ENCODE measurements at regions not wholly inside any gene's neighbourhood (a gene's known extent, or its start where the extent isn't known, plus 50 kb on each side); places are given as distances from the start of the nearest gene placed in this dataset.

DNA sequence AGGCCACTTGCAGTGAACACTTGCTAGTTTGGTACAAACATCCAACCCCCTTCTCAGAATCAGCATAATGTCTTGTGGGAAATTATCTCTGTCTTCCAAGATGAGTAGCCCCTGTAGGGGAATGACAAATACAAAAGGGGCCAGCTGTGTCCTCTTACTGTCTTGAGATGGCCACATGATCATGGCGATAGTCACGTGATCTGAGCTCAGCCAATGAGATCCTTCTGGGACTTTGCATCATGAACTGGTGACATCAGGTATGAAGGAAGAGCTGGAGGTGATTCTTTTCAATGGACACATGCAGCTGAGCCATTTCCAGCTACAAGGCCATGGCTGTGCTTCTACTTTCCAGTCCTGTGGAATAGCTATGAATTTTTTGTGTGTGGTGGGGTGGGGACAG lies 206.3 kb downstream of the IRX1 start:
- no peaks in the 10 kb centered on the region for H3K27me3 ChIP-seq (replicated peaks)
- no peak overlapping the region for H3K4me3 ChIP-seq
- no peak for DNase-seq (ENCODE audit: low read depth in 1 of 2, low spot score in 2 of 2)

DNA sequence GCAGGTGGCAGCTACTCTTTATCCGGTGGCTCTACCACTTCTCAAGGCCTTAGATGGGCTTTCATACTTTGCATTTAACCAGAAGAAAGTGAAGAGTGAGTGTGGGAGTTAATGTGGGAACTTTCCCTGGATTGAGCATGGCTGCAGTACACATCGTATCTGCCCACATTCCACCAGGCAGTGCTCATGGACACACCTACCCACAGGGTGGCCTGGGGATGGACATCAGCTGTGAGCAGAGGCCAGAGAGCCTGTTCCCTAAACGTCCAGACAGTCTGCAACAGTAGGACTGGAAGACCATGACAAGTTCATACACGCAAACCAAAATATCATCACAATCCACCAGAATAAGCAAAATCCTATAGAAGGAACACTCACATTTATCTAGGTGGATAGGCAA lies 213.8 kb downstream of the IRX1 start:
- Histone ChIP-seq H3K9me3 (replicated peaks) (peaks cover 40% of the 10 kb centered on the region), H3K4me1 (replicated peaks) (no peaks in the 10 kb centered on the region), H3K27me3 (replicated peaks) (no peaks in the 10 kb centered on the region), H3K36me3 (no peaks in the 10 kb centered on the region), H3K4me3 (no peak overlapping the region), H3K27ac (no peak overlapping the region)
- no peak for DNase-seq (ENCODE audit: low read depth in 1 of 2, low spot score in 2 of 2)

More for the DNA sequence above, 206.3 kb downstream of the IRX1 start:
- Histone ChIP-seq H3K9me3 (replicated peaks) (peaks cover 33% of the 10 kb centered on the region), H3K4me1 (replicated peaks) (no peaks in the 10 kb centered on the region), H3K36me3 (no peaks in the 10 kb centered on the region), H3K27ac (no peak overlapping the region)

DNA sequence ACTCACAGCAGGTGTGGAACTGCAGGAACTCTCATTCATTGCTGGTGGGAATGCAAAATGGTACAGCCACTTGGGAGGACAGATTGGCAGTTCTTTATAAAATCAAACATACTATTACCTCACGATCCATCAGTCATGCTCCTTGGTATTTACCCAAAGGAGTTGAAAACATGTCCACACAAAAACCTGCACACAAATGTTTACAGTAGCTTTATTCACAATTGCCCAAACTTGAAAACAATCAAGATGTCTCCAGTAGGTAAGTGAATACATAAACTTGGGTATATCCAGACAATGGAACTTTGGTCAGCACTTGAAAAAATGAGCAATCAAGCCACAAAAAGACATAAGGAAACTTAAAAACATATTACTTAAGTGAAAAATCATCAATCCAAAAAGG lies 215.5 kb downstream of the IRX1 start:
- Histone ChIP-seq H3K4me1 (replicated peaks) (no peaks in the 10 kb centered on the region), H3K27ac (no peak overlapping the region), H3K36me3 (no peaks in the 10 kb centered on the region), H3K4me3 (no peak overlapping the region), H3K27me3 (replicated peaks) (no peaks in the 10 kb centered on the region), H3K9me3 (replicated peaks) (peaks cover 40% of the 10 kb centered on the region)
- no peak for DNase-seq (ENCODE audit: low read depth in 1 of 2, low spot score in 2 of 2)

DNA sequence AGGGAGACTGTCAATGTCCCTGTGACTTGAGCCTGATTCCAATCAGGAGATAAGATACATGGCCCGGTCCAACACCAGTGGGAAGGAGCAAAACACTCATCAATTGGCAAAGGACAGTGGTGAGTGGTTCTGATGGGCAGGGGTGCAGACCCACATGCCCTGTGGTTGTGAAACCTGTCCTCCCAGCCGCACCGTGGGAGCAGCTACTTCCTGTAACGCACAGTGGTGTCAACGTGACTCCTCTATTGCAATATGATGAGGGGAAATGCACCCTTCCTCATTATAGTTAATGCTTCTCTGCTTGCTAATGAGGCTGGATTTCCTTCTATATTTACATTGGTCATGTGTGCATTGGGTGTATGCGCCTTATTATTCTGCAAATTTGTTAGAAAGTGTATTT lies 223.0 kb downstream of the IRX1 start:
- Histone ChIP-seq H3K27ac (no peak overlapping the region), H3K27me3 (replicated peaks) (no peaks in the 10 kb centered on the region), H3K4me1 (replicated peaks) (no peaks in the 10 kb centered on the region), H3K36me3 (no peaks in the 10 kb centered on the region), H3K4me3 (no peak overlapping the region), H3K9me3 (replicated peaks) (peaks cover 41% of the 10 kb centered on the region)
- no peak for DNase-seq (ENCODE audit: low read depth in 1 of 2, low spot score in 2 of 2)

DNA sequence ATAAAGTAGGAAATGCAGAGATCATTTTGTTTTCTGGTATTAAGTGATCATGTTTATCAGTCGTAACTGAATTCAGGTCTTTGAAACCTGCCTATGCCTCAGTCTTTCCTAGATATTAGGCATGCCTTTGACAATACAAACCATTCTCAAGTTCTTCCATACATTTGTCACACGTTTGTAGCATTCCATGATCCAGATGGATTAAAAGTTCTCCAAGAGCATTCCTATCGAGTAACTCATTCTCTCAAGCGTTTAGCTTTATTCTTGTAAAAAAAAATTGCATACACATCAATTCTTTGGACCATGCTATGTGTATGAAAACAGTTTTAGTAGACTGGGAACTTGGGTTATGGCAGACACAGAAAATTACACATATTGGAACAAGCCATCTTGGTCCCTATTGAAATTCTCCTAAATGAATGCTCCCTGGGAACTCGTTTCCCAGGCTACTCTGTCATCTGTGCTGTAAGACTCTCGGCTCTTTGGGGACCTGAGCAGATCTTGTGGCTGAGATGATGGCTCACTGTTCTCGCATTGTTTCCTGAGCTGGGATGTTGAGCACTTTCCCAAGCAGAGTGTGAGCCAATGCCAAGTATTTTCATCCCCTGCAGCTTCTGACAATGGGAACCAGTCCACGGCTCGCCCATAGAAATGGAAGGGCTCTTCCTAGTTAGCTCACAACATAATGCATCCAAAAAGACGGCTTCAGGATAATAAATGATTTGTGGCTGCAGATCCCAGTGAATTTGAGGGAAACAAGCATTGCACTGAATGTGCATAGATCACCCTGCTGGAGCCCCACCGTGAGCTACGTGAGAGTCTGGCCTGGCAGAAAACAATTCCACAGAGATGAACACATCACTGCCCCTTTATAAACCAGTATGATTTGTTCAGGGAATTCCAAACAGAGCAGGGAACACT lies 230.2 kb downstream of the IRX1 start:
- DNase-seq (ENCODE audit: low read depth in 1 of 2, low spot score in 2 of 2): no peak
- Histone ChIP-seq H3K27me3 (replicated peaks) (no peaks in the 10 kb centered on the region), H3K27ac (no peak overlapping the region), H3K36me3 (no peaks in the 10 kb centered on the region), H3K4me1 (replicated peaks) (no peaks in the 10 kb centered on the region), H3K9me3 (replicated peaks) (peaks cover 31% of the 10 kb centered on the region), H3K4me3 (no peak overlapping the region)

DNA sequence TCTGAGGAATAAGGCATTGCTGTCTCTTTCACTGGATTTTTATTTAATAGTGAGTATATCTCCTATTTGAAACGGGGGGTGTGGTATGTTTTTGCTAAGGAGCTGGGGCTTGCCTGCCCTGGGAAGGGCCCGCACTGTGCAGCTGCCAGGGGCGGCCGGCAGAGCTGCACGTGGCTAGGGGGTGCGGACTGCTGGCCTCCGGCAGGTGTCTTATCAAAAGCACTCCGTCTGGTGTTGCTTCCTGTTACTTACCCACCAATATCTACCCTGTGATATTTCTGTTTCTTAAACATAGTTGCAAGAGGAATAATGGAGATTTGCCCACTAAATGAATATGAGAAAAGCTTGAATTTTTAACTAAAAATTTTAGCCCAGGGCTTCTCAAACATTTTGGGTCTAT lies 232.0 kb downstream of the IRX1 start:
- H3K4me1 ChIP-seq (replicated peaks): no peaks in the 10 kb centered on the region
- H3K9me3 ChIP-seq (replicated peaks): peaks cover 22% of the 10 kb centered on the region
- H3K27ac ChIP-seq: no peak overlapping the region
- no peaks in the 10 kb centered on the region for H3K27me3 ChIP-seq (replicated peaks)
- H3K36me3 ChIP-seq: no peaks in the 10 kb centered on the region
- no peak for DNase-seq (ENCODE audit: low read depth in 1 of 2, low spot score in 2 of 2)
- H3K4me3 ChIP-seq: no peak overlapping the region

DNA sequence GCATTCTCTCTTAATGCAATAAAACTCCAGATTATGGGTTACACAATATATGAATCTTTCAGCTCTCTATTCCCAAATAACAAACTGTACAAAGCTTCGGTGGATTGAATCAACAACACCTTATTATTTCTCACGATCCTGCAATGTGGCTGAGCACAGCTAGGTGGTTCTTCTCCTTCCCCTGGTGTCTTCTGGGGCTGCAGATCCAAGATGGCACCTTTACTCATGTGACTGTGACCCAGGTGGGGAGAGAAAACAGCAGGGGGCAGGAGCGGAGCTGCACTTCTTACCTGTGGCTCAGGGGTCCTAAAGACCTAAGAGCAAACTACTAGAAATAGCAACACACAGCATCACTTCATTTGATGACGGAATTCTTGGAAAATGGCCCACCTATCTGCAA lies 233.1 kb downstream of the IRX1 start:
- peaks cover 19% of the 10 kb centered on the region for H3K9me3 ChIP-seq (replicated peaks)
- no peak overlapping the region for H3K4me3 ChIP-seq
- DNase-seq (ENCODE audit: low read depth in 1 of 2, low spot score in 2 of 2): no peak
- H3K36me3 ChIP-seq: no peaks in the 10 kb centered on the region
- H3K27me3 ChIP-seq (replicated peaks): no peaks in the 10 kb centered on the region
- H3K27ac ChIP-seq: no peak overlapping the region
- H3K4me1 ChIP-seq (replicated peaks): no peaks in the 10 kb centered on the region

DNA sequence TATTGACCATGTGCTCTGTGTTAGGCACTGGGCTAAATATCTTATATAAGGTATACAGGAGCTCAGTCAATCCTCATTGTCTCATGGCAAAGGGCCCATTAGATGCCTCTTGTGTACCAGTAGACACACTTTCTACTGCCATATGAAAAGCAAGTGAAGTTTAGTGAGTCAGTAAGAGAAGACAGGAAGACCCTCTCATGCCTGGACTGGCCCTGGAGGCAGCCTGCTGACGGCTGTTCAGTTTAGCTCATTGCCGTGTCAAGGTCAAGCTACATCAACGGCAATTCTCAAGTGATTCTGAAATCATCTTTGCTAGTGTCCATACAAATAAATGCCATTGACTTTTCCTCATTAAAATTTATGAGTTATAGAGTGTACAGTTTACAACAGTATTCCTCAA lies 237.9 kb downstream of the IRX1 start:
- Histone ChIP-seq H3K4me1 (replicated peaks) (no peaks in the 10 kb centered on the region), H3K27me3 (replicated peaks) (no peaks in the 10 kb centered on the region), H3K4me3 (no peak overlapping the region), H3K9me3 (replicated peaks) (peaks cover 26% of the 10 kb centered on the region), H3K36me3 (no peaks in the 10 kb centered on the region), H3K27ac (no peak overlapping the region)
- DNase-seq (ENCODE audit: low read depth in 1 of 2, low spot score in 2 of 2): no peak

DNA sequence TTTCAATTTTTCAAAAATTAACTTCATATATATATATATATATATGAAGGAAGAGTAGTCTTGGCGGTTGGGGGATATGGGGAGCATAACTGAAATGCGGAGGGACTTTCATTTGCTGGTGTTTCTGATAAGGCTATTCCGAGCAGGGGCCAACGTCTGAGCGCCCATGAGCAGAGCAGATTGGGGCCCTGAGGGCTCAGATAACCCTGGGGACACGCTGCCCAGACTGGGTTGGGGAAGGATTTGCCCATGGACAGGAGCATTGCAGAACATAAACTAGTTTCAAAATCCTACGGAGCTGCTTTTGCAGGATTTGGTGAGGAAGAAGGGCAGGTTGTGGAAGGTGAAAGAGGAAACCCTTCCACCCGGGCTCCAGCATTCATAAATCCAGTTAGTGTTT lies 240.2 kb downstream of the IRX1 start:
- Histone ChIP-seq H3K27ac (no peak overlapping the region), H3K36me3 (no peaks in the 10 kb centered on the region), H3K4me3 (no peak overlapping the region), H3K27me3 (replicated peaks) (no peaks in the 10 kb centered on the region), H3K9me3 (replicated peaks) (peaks cover 21% of the 10 kb centered on the region), H3K4me1 (replicated peaks) (no peaks in the 10 kb centered on the region)
- DNase-seq (ENCODE audit: low read depth in 1 of 2, low spot score in 2 of 2): no peak

DNA sequence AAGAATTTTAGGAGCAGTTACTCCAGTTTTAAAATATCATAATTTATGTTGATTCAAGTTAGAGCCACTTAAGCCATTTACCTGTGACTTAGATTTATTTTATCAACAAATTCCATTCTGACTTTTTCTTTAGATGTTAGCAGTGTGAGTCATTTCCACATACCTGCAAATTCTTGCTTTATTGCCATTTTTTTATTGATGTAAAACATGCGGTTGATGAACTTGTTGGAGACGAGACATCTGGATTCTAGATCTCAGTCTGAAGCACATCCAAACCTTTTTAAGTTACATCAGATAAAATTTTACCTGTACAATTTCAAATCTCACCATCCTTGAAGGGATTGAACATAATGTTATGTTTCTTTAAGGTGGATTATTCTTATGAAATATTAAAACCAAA lies 240.9 kb downstream of the IRX1 start:
- no peak for DNase-seq (ENCODE audit: low read depth in 1 of 2, low spot score in 2 of 2)
- Histone ChIP-seq H3K36me3 (no peaks in the 10 kb centered on the region), H3K27ac (no peak overlapping the region), H3K4me3 (no peak overlapping the region), H3K27me3 (replicated peaks) (no peaks in the 10 kb centered on the region), H3K9me3 (replicated peaks) (peaks cover 23% of the 10 kb centered on the region), H3K4me1 (replicated peaks) (no peaks in the 10 kb centered on the region)

DNA sequence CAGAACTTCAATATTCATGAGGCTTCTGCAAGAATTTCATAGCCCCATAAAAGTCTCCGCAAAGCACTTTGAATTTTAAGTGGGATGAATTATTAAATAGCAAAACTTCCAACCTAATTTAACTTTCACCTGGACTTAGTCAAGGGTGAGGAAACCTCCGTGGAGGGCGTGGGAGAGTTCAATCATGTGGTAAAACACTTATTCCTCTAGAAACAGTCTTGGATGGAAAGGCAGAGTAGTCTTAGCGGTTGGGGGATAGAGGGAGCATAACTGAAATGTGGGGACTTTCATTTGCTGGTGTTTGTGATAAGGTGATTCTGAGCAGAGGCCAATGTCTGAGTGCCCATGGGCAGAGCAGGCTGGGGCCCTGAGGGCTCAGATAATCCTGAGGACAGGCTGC lies 241.9 kb downstream of the IRX1 start:
- no peaks in the 10 kb centered on the region for H3K36me3 ChIP-seq
- H3K27ac ChIP-seq: no peak overlapping the region
- H3K9me3 ChIP-seq (replicated peaks): peaks cover 24% of the 10 kb centered on the region
- no peak overlapping the region for H3K4me3 ChIP-seq
- H3K27me3 ChIP-seq (replicated peaks): no peaks in the 10 kb centered on the region
- DNase-seq (ENCODE audit: low read depth in 1 of 2, low spot score in 2 of 2): no peak
- no peaks in the 10 kb centered on the region for H3K4me1 ChIP-seq (replicated peaks)

DNA sequence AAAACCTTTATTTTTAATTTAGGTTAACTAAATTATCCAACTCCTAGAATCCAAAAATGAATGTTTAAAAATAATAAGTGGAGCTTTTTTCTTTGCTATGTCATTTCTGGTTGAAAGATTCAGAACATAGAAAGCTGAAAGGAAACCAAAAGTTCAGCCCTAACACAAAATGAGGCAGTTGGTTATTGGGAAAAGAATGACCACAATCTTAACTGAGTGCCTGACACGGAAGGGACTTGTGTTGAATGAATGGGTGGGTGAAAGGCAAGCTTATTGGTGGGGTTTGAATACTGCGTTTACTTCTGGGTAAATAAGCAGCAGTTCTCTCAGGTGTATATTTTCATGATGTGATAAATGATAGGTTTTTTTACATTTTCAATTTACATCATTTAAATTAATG lies 243.5 kb downstream of the IRX1 start:
- DNase-seq (ENCODE audit: low read depth in 1 of 2, low spot score in 2 of 2): no peak
- H3K36me3 ChIP-seq: no peaks in the 10 kb centered on the region
- no peaks in the 10 kb centered on the region for H3K27me3 ChIP-seq (replicated peaks)
- no peak overlapping the region for H3K27ac ChIP-seq
- no peaks in the 10 kb centered on the region for H3K4me1 ChIP-seq (replicated peaks)
- H3K4me3 ChIP-seq: no peak overlapping the region
- peaks cover 27% of the 10 kb centered on the region; the same call in 1 of the 2 replicates for H3K9me3 ChIP-seq (replicated peaks)

DNA sequence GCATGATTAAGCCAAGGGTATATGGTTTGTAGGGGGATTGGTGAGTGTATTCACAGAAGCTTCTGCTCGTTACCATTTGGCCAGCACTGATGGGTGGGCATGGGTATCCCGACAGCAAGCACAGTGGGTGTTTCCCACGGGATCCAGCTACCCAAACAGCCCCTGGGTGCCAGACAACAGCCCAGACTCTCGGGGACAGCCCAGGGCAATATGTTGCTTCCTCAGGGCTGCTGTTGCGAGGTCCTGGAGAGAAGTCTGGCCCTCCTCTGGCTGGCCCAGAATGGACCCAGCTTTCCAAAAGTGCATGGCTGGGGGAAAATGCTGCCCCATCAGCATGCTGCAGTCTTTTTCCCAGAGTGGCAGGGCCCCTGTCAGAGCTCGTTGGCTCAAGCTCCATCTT lies 247.0 kb downstream of the IRX1 start:
- H3K4me3 ChIP-seq: no peak overlapping the region
- no peaks in the 10 kb centered on the region for H3K27me3 ChIP-seq (replicated peaks)
- no peaks in the 10 kb centered on the region for H3K36me3 ChIP-seq
- DNase-seq (ENCODE audit: low read depth in 1 of 2, low spot score in 2 of 2): peak in 1 of 2 experiments; percentile 29
- no peaks in the 10 kb centered on the region for H3K4me1 ChIP-seq (replicated peaks)
- no peak overlapping the region for H3K27ac ChIP-seq
- peaks cover 39% of the 10 kb centered on the region for H3K9me3 ChIP-seq (replicated peaks)

DNA sequence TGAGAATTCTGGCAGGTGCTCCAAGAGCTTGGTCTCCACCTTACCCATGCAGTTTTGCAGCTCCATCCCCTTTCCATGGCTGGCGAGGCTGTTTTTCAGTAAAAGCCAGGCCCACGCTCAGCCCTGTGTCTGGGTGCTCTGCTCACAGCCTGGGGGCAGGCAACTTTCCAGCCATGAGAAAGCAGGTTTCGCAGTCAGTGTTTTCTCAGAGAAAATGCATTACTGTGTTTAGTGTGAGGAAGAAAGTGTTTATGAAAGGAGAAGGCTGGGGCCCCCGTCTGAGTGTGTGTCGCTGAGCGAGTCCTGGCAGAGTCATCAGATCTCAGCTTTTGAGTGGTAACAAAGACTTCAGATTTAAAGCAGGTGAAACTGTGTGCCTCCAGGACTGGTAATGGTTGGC lies 248.1 kb downstream of the IRX1 start:
- no peak overlapping the region for H3K27ac ChIP-seq
- H3K4me1 ChIP-seq (replicated peaks): no peaks in the 10 kb centered on the region

DNA sequence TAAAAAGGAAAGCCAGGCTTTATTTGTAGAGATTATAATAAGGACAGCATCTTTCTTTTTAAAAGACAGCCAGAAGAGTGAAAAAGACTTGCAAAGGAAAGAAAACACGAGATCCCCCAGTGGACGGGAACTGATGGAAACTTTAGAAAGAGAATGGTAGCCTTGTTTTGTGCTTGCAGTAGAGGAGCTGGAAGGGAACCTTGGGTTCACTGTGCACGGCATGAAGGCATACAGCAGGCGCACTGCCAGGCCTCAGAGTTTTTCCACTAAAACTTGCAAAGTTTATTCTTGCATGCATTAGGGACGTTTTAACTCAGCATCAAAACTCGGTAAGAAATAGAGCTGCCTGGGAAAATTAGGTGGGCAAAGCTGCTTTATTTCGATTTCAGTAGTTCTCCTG lies 248.6 kb downstream of the IRX1 start:
- H3K4me1 ChIP-seq (replicated peaks): no peaks in the 10 kb centered on the region
- peaks cover 39% of the 10 kb centered on the region for H3K9me3 ChIP-seq (replicated peaks)
- peak in 1 of 2 experiments; percentile 11 for DNase-seq (ENCODE audit: low read depth in 1 of 2, low spot score in 2 of 2)
- no peak overlapping the region for H3K4me3 ChIP-seq
- no peaks in the 10 kb centered on the region for H3K36me3 ChIP-seq
- H3K27ac ChIP-seq: no peak overlapping the region
- no peaks in the 10 kb centered on the region for H3K27me3 ChIP-seq (replicated peaks)

More for the DNA sequence above, 248.1 kb downstream of the IRX1 start:
- DNase-seq (ENCODE audit: low read depth in 1 of 2, low spot score in 2 of 2): peak in 1 of 2 experiments; percentile 22
- Histone ChIP-seq H3K4me3 (no peak overlapping the region), H3K36me3 (no peaks in the 10 kb centered on the region), H3K9me3 (replicated peaks) (peaks cover 39% of the 10 kb centered on the region), H3K27me3 (replicated peaks) (no peaks in the 10 kb centered on the region)
